B cell (primary cell): ENCODE measurements at regions not wholly inside any gene's neighbourhood (a gene's known extent, or its start where the extent isn't known, plus 50 kb on each side); places are given as distances from the start of the nearest gene placed in this dataset.

Source experiments
- ATAC-seq: fragments of 200-7000 bp; cut with Tn5 transposase; one replicate; pipeline ENCODE4 v1.10.0; 2021; ENCODE audit warnings: low read depth, mild to moderate bottlenecking, moderate number of reproducible peaks, moderate library complexity
- CTCF ChIA-PET: fragments of 350-600 bp; sonication (Branson Sonifier 250); formaldehyde crosslinking; loops from one replicate; lab custom pipeline; 2021; ENCODE audit warnings: antibody characterized with exemption, inconsistent platforms; lab: Charles Lee
- POLR2A ChIA-PET: fragments of 350-600 bp; sonication (Branson Sonifier 250); formaldehyde crosslinking; loops from one replicate; lab custom pipeline; 2021; ENCODE audit warnings: antibody characterized with exemption; lab: Charles Lee
- DNase-seq: peaks from one replicate; pipeline ENCODE4 v3.0.0; 2013
- H2AFZ ChIP-seq: 2 replicates; pipeline ENCODE4 v1.6.1; 2012; ENCODE audit warnings: mild to moderate bottlenecking, low read depth, low read length; ENCODE audit not compliant: insufficient read depth, poor library complexity, severe bottlenecking
- H3K27ac ChIP-seq, 2 donors: 1 replicate in 1 of 2; 2 replicates in 1 of 2; pipeline ENCODE4 v1.5.1; 2012 to 2013; ENCODE audit warnings: low read length in 2 of 2, mild to moderate bottlenecking in 2 of 2, moderate library complexity in 1 of 2
- H3K27me3 ChIP-seq, 4 experiments: fragments of 200-600 bp in 1 of 4; sonication (generic) in 1 of 4; replicated peaks in 1 of 4; 1 replicate in 2 of 4; 2 replicates in 2 of 4; pipeline versions ENCODE4 v1.6.1 to v1.7.0; 2013 to 2016; ENCODE audit warnings: low read length in 3 of 4, mild to moderate bottlenecking in 2 of 4, mixed read lengths in 1 of 4, moderate library complexity in 1 of 4; ENCODE audit not compliant: insufficient read depth in 4 of 4, control insufficient read depth in 3 of 4; ENCODE audit errors: control extremely low read depth in 1 of 4
- H3K36me3 ChIP-seq, 2 experiments: replicated peaks in 1 of 2; 1 replicate in 1 of 2; 2 replicates in 1 of 2; pipeline versions ENCODE4 v1.6.1 to v1.7.1; 2013; ENCODE audit warnings: low read length in 1 of 2; ENCODE audit not compliant: insufficient read depth in 2 of 2, control insufficient read depth in 1 of 2; ENCODE audit errors: control extremely low read depth in 1 of 2, extremely low read depth in 1 of 2
- H3K4me1 ChIP-seq, 2 donors: fragments of 200-600 bp in 1 of 2; sonication (generic) in 1 of 2; 1 replicate in 1 of 2; 2 replicates in 1 of 2; pipeline versions ENCODE4 v1.5.1 to v1.6.1; 2013 to 2017; ENCODE audit warnings: low read length in 2 of 2; ENCODE audit not compliant: control insufficient read depth in 2 of 2, insufficient read depth in 2 of 2
- H3K4me2 ChIP-seq: replicated peaks from 2 replicates; pipeline ENCODE3; 2012; ENCODE audit warnings: mild to moderate bottlenecking, low read depth, low read length; ENCODE audit not compliant: poor library complexity, severe bottlenecking
- H3K4me3 ChIP-seq, 5 experiments: fragments of 200-600 bp in 1 of 5; sonication (generic) in 1 of 5; 1 replicate in 3 of 5; 2 replicates in 2 of 5; pipeline versions ENCODE4 v1.5.1 to v1.7.0; 2011 to 2016; ENCODE audit warnings: low read length in 4 of 5, mild to moderate bottlenecking in 4 of 5, low read depth in 2 of 5, control low read depth in 1 of 5, moderate library complexity in 1 of 5; ENCODE audit not compliant: insufficient read depth in 1 of 5; ENCODE audit errors: control extremely low read depth in 1 of 5, extremely low read depth in 1 of 5
- H3K79me2 ChIP-seq: fragments of 200-600 bp; sonication (generic); one replicate; pipeline ENCODE4 v1.6.0; 2016; ENCODE audit warnings: low read length; ENCODE audit not compliant: control insufficient read depth, insufficient read depth
- H3K9ac ChIP-seq: fragments of 200-600 bp; sonication (generic); 2 replicates; pipeline ENCODE4 v1.6.1; 2017; ENCODE audit warnings: mild to moderate bottlenecking, low read length, moderate library complexity
- H3K9me3 ChIP-seq, 3 donors: one replicate each; pipeline versions ENCODE4 v1.6.1 to v1.7.1; 2013; ENCODE audit warnings: low read length in 2 of 3; ENCODE audit not compliant: control insufficient read depth in 2 of 3, insufficient read depth in 1 of 3; ENCODE audit errors: control extremely low read depth in 1 of 3
- H4K20me1 ChIP-seq: 2 replicates; pipeline ENCODE4 v1.6.0; 2012; ENCODE audit warnings: mild to moderate bottlenecking, low read length; ENCODE audit not compliant: insufficient read depth, control insufficient read depth, poor library complexity, severe bottlenecking
- H3K27ac Mint-ChIP-seq: one replicate; pipeline ENCODE4 v1.8.0; 2021; ENCODE audit warnings: mixed read lengths
- H3K27me3 Mint-ChIP-seq: one replicate; pipeline ENCODE4 v1.8.0; 2021; ENCODE audit warnings: mixed read lengths
- H3K4me1 Mint-ChIP-seq: one replicate; pipeline ENCODE4 v1.8.0; 2021; ENCODE audit warnings: mixed read lengths
- H3K4me3 Mint-ChIP-seq: one replicate; pipeline ENCODE4 v1.8.0; 2021; ENCODE audit warnings: mixed read lengths
- H3K9me3 Mint-ChIP-seq: one replicate; pipeline ENCODE4 v1.8.0; 2022; ENCODE audit warnings: mixed read lengths; ENCODE audit not compliant: insufficient read depth
- EZH2 ChIP-seq: IDR thresholded peaks from 2 replicates; pipeline ENCODE4 v1.6.1; 2012; ENCODE audit warnings: borderline replicate concordance, low read depth, mild to moderate bottlenecking, moderate library complexity, low read length; ENCODE audit not compliant: insufficient read depth, poor library complexity, severe bottlenecking
- WGBS: methylation state at CpG from one replicate; pipeline ENCODE4 v1.1.5; 2013; ENCODE audit warnings: missing lambda C conversion rate; ENCODE audit not compliant: insufficient coverage; 5-methylcytosine and 5-hydroxymethylcytosine counted together
- intact Hi-C: fragments of 100-400 bp; cut with micrococcal nuclease; formaldehyde crosslinking; loops from one replicate; pipeline ENCODE4 v1.10.0; 2022
- TF ChIP-seq, protein P1 (sequence below): fragments of 200-600 bp; IDR thresholded peaks from one replicate; pipeline ENCODE4 v1.8.0; 2022; ENCODE audit warnings: antibody characterized with exemption, mild to moderate bottlenecking

GRCh38 chr13:73428706-73429105 lies 369.9 kb downstream of the KLF5 start:
- no peak overlapping the region for H3K4me3 ChIP-seq
- no peak overlapping the region for H3K4me2 ChIP-seq
- no peak overlapping the region for H3K9ac ChIP-seq
- no CpG with 5 or more reads among the region's 1 CpG for WGBS
- Mint-ChIP-seq H3K4me1 (no peaks in the 10 kb centered on the region), H3K4me3 (no peak overlapping the region), H3K9me3 (peaks cover 2% of the 10 kb centered on the region), H3K27ac (no peak overlapping the region), H3K27me3 (no peaks in the 10 kb centered on the region)
- TF ChIP-seq EZH2, result no peak
- TF ChIP-seq, protein P1, sequence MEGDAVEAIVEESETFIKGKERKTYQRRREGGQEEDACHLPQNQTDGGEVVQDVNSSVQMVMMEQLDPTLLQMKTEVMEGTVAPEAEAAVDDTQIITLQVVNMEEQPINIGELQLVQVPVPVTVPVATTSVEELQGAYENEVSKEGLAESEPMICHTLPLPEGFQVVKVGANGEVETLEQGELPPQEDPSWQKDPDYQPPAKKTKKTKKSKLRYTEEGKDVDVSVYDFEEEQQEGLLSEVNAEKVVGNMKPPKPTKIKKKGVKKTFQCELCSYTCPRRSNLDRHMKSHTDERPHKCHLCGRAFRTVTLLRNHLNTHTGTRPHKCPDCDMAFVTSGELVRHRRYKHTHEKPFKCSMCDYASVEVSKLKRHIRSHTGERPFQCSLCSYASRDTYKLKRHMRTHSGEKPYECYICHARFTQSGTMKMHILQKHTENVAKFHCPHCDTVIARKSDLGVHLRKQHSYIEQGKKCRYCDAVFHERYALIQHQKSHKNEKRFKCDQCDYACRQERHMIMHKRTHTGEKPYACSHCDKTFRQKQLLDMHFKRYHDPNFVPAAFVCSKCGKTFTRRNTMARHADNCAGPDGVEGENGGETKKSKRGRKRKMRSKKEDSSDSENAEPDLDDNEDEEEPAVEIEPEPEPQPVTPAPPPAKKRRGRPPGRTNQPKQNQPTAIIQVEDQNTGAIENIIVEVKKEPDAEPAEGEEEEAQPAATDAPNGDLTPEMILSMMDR, result no peak
- ChIA-PET CTCF (no interaction called here), POLR2A (no interaction called here)
- no peak for DNase-seq
- H4K20me1 ChIP-seq, result no peaks in the 10 kb centered on the region
- ATAC-seq, result no peak
- no peaks in the 10 kb centered on the region for H3K36me3 ChIP-seq
- no peak overlapping the region for H2AFZ ChIP-seq
- no peaks in the 10 kb centered on the region for H3K79me2 ChIP-seq
- no peak overlapping the region for H3K27ac ChIP-seq
- H3K27me3 ChIP-seq, result no peaks in the 10 kb centered on the region
- H3K9me3 ChIP-seq, result peaks cover 0 to 2% (median 0%) of the 10 kb centered on the region in 3 donors
- H3K4me1 ChIP-seq, result no peaks in the 10 kb centered on the region
- intact Hi-C loops, result no loop called here

DNA sequence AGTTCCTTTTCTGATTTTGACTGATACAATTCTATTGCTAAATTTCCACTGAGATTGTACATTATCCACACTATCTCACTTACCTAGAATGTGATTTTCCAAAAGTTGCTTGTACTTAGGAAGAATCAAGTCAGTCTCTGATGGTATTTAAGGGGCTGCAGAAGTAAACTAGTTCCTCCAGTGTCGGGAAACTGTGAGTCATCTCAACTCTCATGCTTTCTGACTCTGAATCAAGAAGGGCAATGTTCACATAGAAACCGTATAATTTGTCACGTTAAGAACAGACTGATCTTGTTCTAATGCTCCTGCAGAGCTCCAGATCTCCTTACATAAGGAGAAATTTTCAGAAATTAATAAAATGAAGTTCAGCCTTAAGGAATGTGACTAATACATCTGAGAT lies 369.3 kb downstream of the KLF5 start:
- TF ChIP-seq, protein P1, result no peak
- no peak for TF ChIP-seq EZH2
- intact Hi-C loops, result no loop called here

More for the DNA sequence above, 369.3 kb downstream of the KLF5 start:
- no peaks in the 10 kb centered on the region for H3K79me2 ChIP-seq
- no peaks in the 10 kb centered on the region for H3K4me1 ChIP-seq
- no peak for ATAC-seq
- POLR2A ChIA-PET, result no interaction called here
- H3K4me2 ChIP-seq, result no peak overlapping the region
- no peak overlapping the region for H2AFZ ChIP-seq
- Mint-ChIP-seq H3K4me1 (no peaks in the 10 kb centered on the region), H3K27me3 (no peaks in the 10 kb centered on the region), H3K4me3 (no peak overlapping the region), H3K27ac (no peak overlapping the region), H3K9me3 (peaks cover 2% of the 10 kb centered on the region)
- peaks cover 0 to 2% (median 0%) of the 10 kb centered on the region in 3 donors for H3K9me3 ChIP-seq
- CTCF ChIA-PET, result no interaction called here
- no peak for DNase-seq
- H4K20me1 ChIP-seq, result no peaks in the 10 kb centered on the region
- H3K27me3 ChIP-seq, result no peaks in the 10 kb centered on the region
- H3K4me3 ChIP-seq, result no peak overlapping the region
- no peak overlapping the region for H3K27ac ChIP-seq
- H3K9ac ChIP-seq, result no peak overlapping the region
- WGBS, result 80% methylated on average over 1 of the region's 3 CpGs
- no peaks in the 10 kb centered on the region for H3K36me3 ChIP-seq
